Tibial artery (tissue), 4 donors: ENCODE measurements at regions not wholly inside any gene's neighbourhood (a gene's known extent, or its start where the extent isn't known, plus 50 kb on each side); places are given as distances from the start of the nearest gene placed in this dataset.

Experiments used
- DNase-seq, 2 donors: peaks; one replicate each; pipeline ENCODE4 v3.0.0-alpha.2; 2019
- H3K27ac ChIP-seq, 2 donors: fragments of 200-600 bp; sonication (generic) in 1 of 2; 1 replicate in 1 of 2; 2 replicates in 1 of 2; pipeline ENCODE4 v1.5.1; 2018 to 2019; ENCODE audit warnings: mild to moderate bottlenecking in 1 of 2
- H3K27me3 ChIP-seq, 2 donors: fragments of 200-600 bp; sonication (generic) in 1 of 2; one replicate each; pipeline versions ENCODE4 v1.5.1 to v1.6.0; 2016 to 2019
- H3K36me3 ChIP-seq, 3 donors: fragments of 200-600 bp; sonication (generic) in 2 of 3; one replicate each; pipeline ENCODE4 v1.5.1; 2016 to 2019; ENCODE audit warnings: mild to moderate bottlenecking in 2 of 3
- H3K4me1 ChIP-seq, 4 donors: fragments of 200-600 bp; sonication (generic) in 2 of 4; 1 replicate in 3 of 4; 2 replicates in 1 of 4; pipeline ENCODE4 v1.5.1; 2016 to 2019
- H3K4me3 ChIP-seq, 2 donors: fragments of 200-600 bp; sonication (generic) in 1 of 2; 1 replicate in 1 of 2; 2 replicates in 1 of 2; pipeline ENCODE4 v1.5.1; 2018 to 2019; ENCODE audit warnings: mild to moderate bottlenecking in 2 of 2
- H3K9me3 ChIP-seq, 3 donors: fragments of 200-600 bp; sonication (generic) in 1 of 3; one replicate each; pipeline ENCODE4 v1.5.1; 2016 to 2019
- intact Hi-C: fragments of 100-400 bp; cut with DNase I; formaldehyde crosslinking; loops from one replicate; pipeline ENCODE4 v1.15.0; 2023; ENCODE audit warnings: low total_unique reads
- TF ChIP-seq, protein P1 (sequence below), 2 experiments: fragments of 200-600 bp in 1 of 2; fragments of 450-650 bp in 1 of 2; IDR thresholded peaks; one replicate each; pipeline ENCODE4 v1.5.1; 2017 to 2019; ENCODE audit warnings: antibody characterized with exemption in 2 of 2, mild to moderate bottlenecking in 1 of 2, moderate library complexity in 1 of 2

DNA sequence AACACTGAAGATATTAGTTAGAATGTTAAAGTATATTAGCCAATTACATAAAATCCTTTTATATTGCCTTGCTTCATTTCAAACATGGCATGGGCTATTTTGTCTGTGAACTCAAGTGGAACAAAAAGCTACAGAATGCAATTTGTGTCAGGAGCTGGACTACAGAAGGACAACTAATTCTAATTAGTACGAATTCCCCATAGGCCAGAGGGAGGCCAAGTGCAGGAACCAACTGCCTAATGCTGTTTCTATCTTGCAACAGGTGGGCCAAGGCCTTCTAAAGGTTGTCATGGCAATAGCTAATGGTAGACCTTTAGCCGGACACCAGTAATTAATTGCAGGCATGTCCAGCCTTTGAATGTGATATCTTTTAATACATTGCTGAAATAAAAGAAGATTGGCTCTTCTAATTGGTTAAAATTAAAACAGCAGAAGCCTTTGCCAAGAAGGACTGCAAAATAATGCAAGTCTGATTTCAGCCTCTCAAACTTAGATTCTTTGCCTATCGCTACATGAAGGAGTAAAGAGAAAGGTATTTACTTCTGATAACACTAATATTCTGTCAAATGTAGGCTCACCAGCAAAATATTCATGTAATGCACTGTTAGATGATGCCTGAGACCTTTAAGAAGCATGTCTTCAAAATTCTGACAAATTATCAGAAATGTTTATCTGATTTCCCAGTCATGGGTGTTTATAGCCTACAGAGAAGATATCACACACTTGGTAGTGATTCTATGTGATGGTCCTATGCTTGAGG, 232.1 kb downstream of the LMO4 start:
- TF ChIP-seq, protein P1, sequence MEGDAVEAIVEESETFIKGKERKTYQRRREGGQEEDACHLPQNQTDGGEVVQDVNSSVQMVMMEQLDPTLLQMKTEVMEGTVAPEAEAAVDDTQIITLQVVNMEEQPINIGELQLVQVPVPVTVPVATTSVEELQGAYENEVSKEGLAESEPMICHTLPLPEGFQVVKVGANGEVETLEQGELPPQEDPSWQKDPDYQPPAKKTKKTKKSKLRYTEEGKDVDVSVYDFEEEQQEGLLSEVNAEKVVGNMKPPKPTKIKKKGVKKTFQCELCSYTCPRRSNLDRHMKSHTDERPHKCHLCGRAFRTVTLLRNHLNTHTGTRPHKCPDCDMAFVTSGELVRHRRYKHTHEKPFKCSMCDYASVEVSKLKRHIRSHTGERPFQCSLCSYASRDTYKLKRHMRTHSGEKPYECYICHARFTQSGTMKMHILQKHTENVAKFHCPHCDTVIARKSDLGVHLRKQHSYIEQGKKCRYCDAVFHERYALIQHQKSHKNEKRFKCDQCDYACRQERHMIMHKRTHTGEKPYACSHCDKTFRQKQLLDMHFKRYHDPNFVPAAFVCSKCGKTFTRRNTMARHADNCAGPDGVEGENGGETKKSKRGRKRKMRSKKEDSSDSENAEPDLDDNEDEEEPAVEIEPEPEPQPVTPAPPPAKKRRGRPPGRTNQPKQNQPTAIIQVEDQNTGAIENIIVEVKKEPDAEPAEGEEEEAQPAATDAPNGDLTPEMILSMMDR (IDR thresholded peaks at IDR 0.05) = no peak
- intact Hi-C loops = loop anchor here (10.0 kb wide), 1 partner anchor 586 kb away; no protein-coding TSS in a partner anchor
- Histone ChIP-seq H3K4me3 (no peak overlapping the region), H3K27me3 (no peaks in the 10 kb centered on the region), H3K9me3 (no peaks in the 10 kb centered on the region), H3K36me3 (no peaks in the 10 kb centered on the region), H3K4me1 (no peaks in the 10 kb centered on the region), H3K27ac (no peak overlapping the region)
- DNase-seq = no peak

GRCh38 chr1:87563211-87563610, 234.5 kb downstream of the LMO4 start:
- H3K9me3 ChIP-seq = no peaks in the 10 kb centered on the region
- DNase-seq = no peak
- H3K27me3 ChIP-seq = no peaks in the 10 kb centered on the region
- H3K27ac ChIP-seq = no peak overlapping the region
- no peaks in the 10 kb centered on the region for H3K36me3 ChIP-seq
- H3K4me1 ChIP-seq = no peaks in the 10 kb centered on the region
- H3K4me3 ChIP-seq = no peak overlapping the region
- TF ChIP-seq, protein P1 (IDR thresholded peaks at IDR 0.05) = no peak
- intact Hi-C loops = loop anchor here (10.0 kb wide), 1 partner anchor 588 kb away; no protein-coding TSS in a partner anchor

- Histone ChIP-seq H3K9me3 (no peaks in the 10 kb centered on the region), H3K27me3 (no peaks in the 10 kb centered on the region), H3K4me3 (no peak overlapping the region), H3K27ac (no peak overlapping the region), H3K36me3 (no peaks in the 10 kb centered on the region), H3K4me1 (no peaks in the 10 kb centered on the region)
- no peak for DNase-seq
- TF ChIP-seq, protein P1 (IDR thresholded peaks at IDR 0.05) = no peak
- intact Hi-C loops = loop anchor here (10.0 kb wide), 1 partner anchor 591 kb away; no protein-coding TSS in a partner anchor
Observed at GRCh38 chr1:87565861-87566260, 237.2 kb downstream of the LMO4 start.

GRCh38 chr1:87568005-87568404, 239.3 kb downstream of the LMO4 start:
- DNase-seq = no peak
- Histone ChIP-seq H3K4me1 (no peaks in the 10 kb centered on the region), H3K27ac (no peak overlapping the region), H3K36me3 (no peaks in the 10 kb centered on the region), H3K4me3 (no peak overlapping the region), H3K9me3 (no peaks in the 10 kb centered on the region), H3K27me3 (no peaks in the 10 kb centered on the region)
- intact Hi-C loops = loop anchor here (10.0 kb wide), 1 partner anchor 593 kb away; no protein-coding TSS in a partner anchor
- TF ChIP-seq, protein P1 (IDR thresholded peaks at IDR 0.05) = no peak

DNA sequence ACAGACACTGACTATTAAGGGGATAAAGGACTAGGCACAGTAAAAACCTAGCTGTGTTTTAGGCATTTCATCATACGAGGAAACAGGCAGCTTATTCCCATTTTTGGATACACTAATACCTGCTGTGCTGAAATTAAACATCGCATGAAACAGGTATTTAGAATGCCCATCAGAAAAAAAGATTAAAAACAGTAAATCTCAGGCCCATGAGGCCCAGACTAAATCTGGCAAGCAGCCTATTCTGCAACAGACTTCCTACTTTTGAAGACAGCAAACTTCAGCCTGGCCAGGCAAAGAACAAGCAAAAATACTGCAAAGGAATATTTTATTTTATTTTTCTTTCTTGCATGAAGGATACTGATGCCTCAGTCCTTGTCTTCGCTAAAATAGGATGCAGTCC, 240.2 kb downstream of the LMO4 start:
- Histone ChIP-seq H3K27me3 (no peaks in the 10 kb centered on the region), H3K4me1 (no peaks in the 10 kb centered on the region), H3K36me3 (no peaks in the 10 kb centered on the region), H3K9me3 (no peaks in the 10 kb centered on the region), H3K4me3 (no peak overlapping the region), H3K27ac (no peak overlapping the region)
- TF ChIP-seq, protein P1 (IDR thresholded peaks at IDR 0.05) = no peak
- no peak for DNase-seq
- intact Hi-C loops = loop anchor here (10.0 kb wide), 1 partner anchor 594 kb away; no protein-coding TSS in a partner anchor
